Astrocyte (in vitro differentiated cells and primary cell): ENCODE measurements at regions not wholly inside any gene's neighbourhood (a gene's known extent, or its start where the extent isn't known, plus 50 kb on each side); places are given as distances from the start of the nearest gene placed in this dataset.

Experiments used
- CTCF ChIP-seq: IDR thresholded peaks from 2 replicates; pipeline ENCODE4 v1.5.1; 2011; ENCODE audit warnings: low read depth, mild to moderate bottlenecking, inconsistent platforms, low read length, moderate library complexity; ENCODE audit not compliant: insufficient read depth
- EZH2 ChIP-seq: IDR thresholded peaks from 2 replicates; pipeline ENCODE4 v1.6.1; 2012; ENCODE audit warnings: mild to moderate bottlenecking, low read length, inconsistent platforms; ENCODE audit not compliant: insufficient read depth

DNA sequence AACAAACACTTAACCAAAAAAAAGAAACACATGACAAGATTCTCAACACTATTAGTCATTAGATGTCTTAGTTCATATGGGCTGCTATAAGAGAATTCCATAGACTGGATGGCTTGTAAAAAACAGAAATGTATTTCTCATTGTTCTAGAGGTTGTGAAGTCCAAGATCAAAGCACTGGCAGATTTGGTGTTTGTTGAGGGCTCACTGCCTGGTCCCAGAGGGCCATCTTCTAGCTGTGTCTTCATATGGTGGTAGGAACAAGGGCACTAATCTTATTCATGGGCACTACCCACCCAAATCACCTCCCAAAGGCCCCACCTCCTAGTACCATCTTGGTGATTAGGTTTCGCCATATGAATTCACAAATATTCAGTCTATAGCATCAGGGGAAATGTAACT, 162.5 kb upstream of the SDK2 start:
- TF ChIP-seq CTCF (no peak), EZH2 (no peak)
